H1 (cell line): ENCODE measurements at regions not wholly inside any gene's neighbourhood (a gene's known extent, or its start where the extent isn't known, plus 50 kb on each side); places are given as distances from the start of the nearest gene placed in this dataset.

Experiments
- CTCF ChIA-PET: fragments of 300-600 bp; sonication (Branson Sonifier 250); formaldehyde crosslinking; loops from one replicate; lab custom pipeline; 2021; ENCODE audit not compliant: partially characterized antibody; lab: Charles Lee
- POLR2A ChIA-PET: fragments of 300-600 bp; sonication (Branson Sonifier 250); formaldehyde crosslinking; loops from one replicate; lab custom pipeline; 2021; ENCODE audit warnings: inconsistent platforms; ENCODE audit not compliant: partially characterized antibody; lab: Charles Lee
- DNase-seq, 2 experiments: peaks; one replicate each; pipeline versions ENCODE4 v3.0.0 to v3.0.0-alpha.2; 2010 to 2022; ENCODE audit warnings: low spot score in 2 of 2, low read depth in 1 of 2, mixed read lengths in 1 of 2
- FAIRE-seq: peaks from 2 replicates; lab custom pipeline; 2011; peaks lifted over from hg19 to GRCh38; lab: Jason Lieb, UNC
- H2AFZ ChIP-seq: 2 replicates; pipeline ENCODE4 v1.8.1; 2012; ENCODE audit warnings: low read length, inconsistent platforms
- H2AK5ac ChIP-seq: 2 replicates; pipeline ENCODE4 v1.6.1; 2013; ENCODE audit warnings: low read depth, low read length
- H2BK120ac ChIP-seq: replicated peaks from 2 replicates; pipeline ENCODE3; 2013; ENCODE audit warnings: low read depth, low read length, inconsistent platforms
- H2BK12ac ChIP-seq: 2 replicates; pipeline ENCODE4 v1.6.1; 2013; ENCODE audit warnings: low read depth, low read length
- H2BK15ac ChIP-seq: 2 replicates; pipeline ENCODE4 v1.6.1; 2013; ENCODE audit warnings: low read length
- H2BK20ac ChIP-seq: 2 replicates; pipeline ENCODE4 v1.6.1; 2013; ENCODE audit warnings: low read length
- H2BK5ac ChIP-seq: 2 replicates; pipeline ENCODE4 v1.6.1; 2013; ENCODE audit warnings: low read depth, low read length
- H3K14ac ChIP-seq: 2 replicates; pipeline ENCODE4 v1.6.1; 2013; ENCODE audit warnings: inconsistent platforms; ENCODE audit not compliant: insufficient read length
- H3K18ac ChIP-seq: 2 replicates; pipeline ENCODE4 v1.6.1; 2013; ENCODE audit warnings: low read length; ENCODE audit errors: extremely low read depth
- H3K23ac ChIP-seq: 2 replicates; pipeline ENCODE4 v1.6.1; 2013; ENCODE audit warnings: inconsistent platforms; ENCODE audit not compliant: insufficient read length
- H3K23me2 ChIP-seq: 2 replicates; pipeline ENCODE4 v1.6.1; 2013; ENCODE audit warnings: low read depth, low read length
- H3K27ac ChIP-seq: 2 replicates; pipeline ENCODE4 v1.6.1; 2011; ENCODE audit warnings: low read depth, low read length, inconsistent platforms
- H3K27me3 ChIP-seq, 4 experiments: replicated peaks in 1 of 4; 1 replicate in 1 of 4; 2 replicates in 3 of 4; pipeline versions ENCODE4 v1.6.1 to v1.8.1; 2011 to 2013; ENCODE audit warnings: low read length in 3 of 4, mild to moderate bottlenecking in 3 of 4, inconsistent platforms in 2 of 4, mixed read lengths in 2 of 4, moderate library complexity in 1 of 4; ENCODE audit not compliant: control insufficient read depth in 3 of 4, insufficient read depth in 3 of 4; ENCODE audit errors: extremely low read depth in 1 of 4
- H3K36me3 ChIP-seq, 4 experiments: 2 replicates each; pipeline versions ENCODE4 v1.6.1 to v1.8.1; 2011 to 2013; ENCODE audit warnings: mild to moderate bottlenecking in 4 of 4, low read length in 3 of 4, moderate library complexity in 2 of 4, control low read depth in 1 of 4, inconsistent platforms in 1 of 4; ENCODE audit not compliant: insufficient read depth in 4 of 4, control insufficient read depth in 2 of 4
- H3K4ac ChIP-seq: replicated peaks from 2 replicates; pipeline ENCODE3; 2013; ENCODE audit warnings: low read length, low read depth, mixed read lengths, inconsistent platforms; ENCODE audit not compliant: insufficient read length
- H3K4me1 ChIP-seq, 4 experiments: replicated peaks in 1 of 4; 1 replicate in 1 of 4; 2 replicates in 3 of 4; pipeline versions ENCODE4 v1.6.1 to v1.8.1; 2011 to 2013; ENCODE audit warnings: low read length in 3 of 4, inconsistent platforms in 2 of 4, mixed read lengths in 1 of 4; ENCODE audit not compliant: insufficient read depth in 4 of 4, control insufficient read depth in 3 of 4
- H3K4me2 ChIP-seq, 2 experiments: 2 replicates each; pipeline versions ENCODE4 v1.6.1 to v1.8.1; 2011 to 2013; ENCODE audit warnings: low read depth in 2 of 2, low read length in 2 of 2, control low read depth in 1 of 2, inconsistent platforms in 1 of 2, mild to moderate bottlenecking in 1 of 2; ENCODE audit not compliant: insufficient read depth in 1 of 2
- H3K4me3 ChIP-seq, 4 experiments: fragments of 200-600, 300-600 bp in 1 of 4; sonication (generic), shearing (Covaris generic), sonication (Bioruptor Twin) in 1 of 4; 2 replicates each; pipeline versions ENCODE4 v1.5.1 to v1.8.1; 2011 to 2016; ENCODE audit warnings: low read length in 4 of 4, low read depth in 3 of 4, control low read depth in 2 of 4, inconsistent platforms in 2 of 4, mild to moderate bottlenecking in 2 of 4, mixed read lengths in 1 of 4, moderate library complexity in 1 of 4; ENCODE audit not compliant: insufficient read depth in 2 of 4; ENCODE audit errors: extremely low read depth in 1 of 4
- H3K56ac ChIP-seq: replicated peaks from 2 replicates; pipeline ENCODE3; 2013; ENCODE audit warnings: low read depth, mild to moderate bottlenecking, mixed read lengths, low read length, inconsistent platforms; ENCODE audit not compliant: insufficient read length
- H3K79me1 ChIP-seq: 2 replicates; pipeline ENCODE4 v1.6.1; 2013; ENCODE audit warnings: low read depth, low read length, control low read depth
- H3K79me2 ChIP-seq, 2 experiments: 2 replicates each; pipeline versions ENCODE4 v1.6.1 to v1.8.1; 2012 to 2013; ENCODE audit warnings: low read length in 2 of 2, mild to moderate bottlenecking in 2 of 2, inconsistent platforms in 1 of 2; ENCODE audit not compliant: insufficient read depth in 2 of 2, control insufficient read depth in 1 of 2
- H3K9ac ChIP-seq, 4 experiments: replicated peaks in 1 of 4; 1 replicate in 1 of 4; 2 replicates in 3 of 4; pipeline versions ENCODE4 v1.6.1 to v1.8.1; 2011 to 2013; ENCODE audit warnings: low read depth in 3 of 4, low read length in 3 of 4, control low read depth in 2 of 4, mild to moderate bottlenecking in 2 of 4, moderate library complexity in 2 of 4, inconsistent platforms in 1 of 4; ENCODE audit errors: extremely low read depth in 1 of 4
- H3K9me3 ChIP-seq, 2 experiments: 2 replicates each; pipeline versions ENCODE4 v1.6.1 to v1.8.1; 2012 to 2013; ENCODE audit warnings: mild to moderate bottlenecking in 2 of 2, moderate library complexity in 2 of 2, control low read depth in 1 of 2, inconsistent platforms in 1 of 2, low read depth in 1 of 2, low read length in 1 of 2, mixed read lengths in 1 of 2; ENCODE audit not compliant: insufficient read depth in 2 of 2
- H4K20me1 ChIP-seq, 2 experiments: replicated peaks in 1 of 2; 2 replicates each; pipeline versions ENCODE3 to v1.8.1; 2011 to 2013; ENCODE audit warnings: inconsistent platforms in 2 of 2, low read length in 2 of 2, mild to moderate bottlenecking in 1 of 2; ENCODE audit not compliant: insufficient read depth in 2 of 2, control insufficient read depth in 1 of 2
- H4K5ac ChIP-seq: 2 replicates; pipeline ENCODE4 v1.6.1; 2013; ENCODE audit warnings: low read length, low read depth, mixed read lengths, inconsistent platforms; ENCODE audit not compliant: insufficient read length
- H4K8ac ChIP-seq: 2 replicates; pipeline ENCODE4 v1.8.0; 2013; ENCODE audit warnings: mild to moderate bottlenecking, moderate library complexity, low read length, inconsistent platforms; ENCODE audit not compliant: insufficient read depth; ENCODE audit errors: extremely low read depth
- H4K91ac ChIP-seq: replicated peaks from 2 replicates; pipeline ENCODE3; 2013; ENCODE audit warnings: low read length, mixed read lengths, inconsistent platforms; ENCODE audit not compliant: insufficient read length
- BACH1 ChIP-seq: IDR thresholded peaks from 2 replicates; pipeline ENCODE4 v1.6.1; 2012; ENCODE audit warnings: low read length, improper control_type of control experiment
- FOSL1 ChIP-seq: IDR thresholded peaks from 2 replicates; pipeline ENCODE4 v1.6.1; 2011; ENCODE audit warnings: mild to moderate bottlenecking, low read depth, low read length, moderate library complexity; ENCODE audit not compliant: insufficient read depth
- TEAD4 ChIP-seq: IDR thresholded peaks from 2 replicates; pipeline ENCODE4 v1.6.1; 2012; ENCODE audit warnings: low read depth, low read length, inconsistent platforms, mixed read lengths
- WGBS, 2 experiments: shearing (Covaris generic) in 1 of 2; methylation state at CpG; one replicate each; pipeline versions ENCODE4 v1.1.6 to v1.1.7; 2013 to 2015; ENCODE audit warnings: low lambda C conversion rate in 2 of 2, mixed read lengths in 2 of 2, inconsistent platforms in 1 of 2, low coverage in 1 of 2, missing lambda C conversion rate in 1 of 2; ENCODE audit not compliant: insufficient replicate concordance in 2 of 2, insufficient coverage in 1 of 2, insufficient read length in 1 of 2; ENCODE audit errors: extremely low coverage in 1 of 2, missing lambda C conversion rate in 1 of 2; 5-methylcytosine and 5-hydroxymethylcytosine counted together

GRCh38 chr15:53840681-53841080 lies 81.2 kb upstream of the WDR72 start:
- CTCF ChIA-PET: no interaction called here
- no peak overlapping the region for H2AK5ac ChIP-seq
- H2AFZ ChIP-seq: no peak overlapping the region
- H3K18ac ChIP-seq: no peak overlapping the region
- H3K56ac ChIP-seq: no peak overlapping the region
- H3K79me1 ChIP-seq: no peaks in the 10 kb centered on the region
- no peak overlapping the region for H3K23ac ChIP-seq
- no peak overlapping the region for H3K4me2 ChIP-seq
- no peaks in the 10 kb centered on the region for H3K23me2 ChIP-seq
- no peak overlapping the region for H3K14ac ChIP-seq
- H3K9me3 ChIP-seq: no peaks in the 10 kb centered on the region; a peak in 1 of 4 replicates
- no peak overlapping the region for H2BK20ac ChIP-seq
- no peaks in the 10 kb centered on the region for H3K36me3 ChIP-seq
- H4K8ac ChIP-seq: no peak overlapping the region
- DNase-seq: no peak
- no peak overlapping the region for H3K9ac ChIP-seq
- TF ChIP-seq FOSL1 (no peak), TEAD4 (no peak), BACH1 (no peak)
- TF ChIP-seq, all 59 proteins: peak for 0
- H2BK12ac ChIP-seq: no peak overlapping the region
- H3K4ac ChIP-seq: no peak overlapping the region
- H3K4me1 ChIP-seq: no peaks in the 10 kb centered on the region
- 96% methylated on average over 2 of the region's 2 CpGs; no CpG with 5 or more reads in 1 of the 2 experiments for WGBS, 2 experiments
- no peak overlapping the region for H2BK120ac ChIP-seq
- no peak overlapping the region for H2BK15ac ChIP-seq
- no peaks in the 10 kb centered on the region for H4K20me1 ChIP-seq
- POLR2A ChIA-PET: no interaction called here
- no peak overlapping the region for H4K5ac ChIP-seq
- no peak overlapping the region for H2BK5ac ChIP-seq
- H3K27me3 ChIP-seq: no peaks in the 10 kb centered on the region
- no peak overlapping the region for H3K4me3 ChIP-seq
- FAIRE-seq: no peak
- H3K27ac ChIP-seq: no peak overlapping the region
- no peak overlapping the region for H4K91ac ChIP-seq
- H3K79me2 ChIP-seq: no peaks in the 10 kb centered on the region
